ENCODE measurements at regions not wholly inside any gene's neighbourhood (a gene's known extent, or its start where the extent isn't known, plus 50 kb on each side); places are given as distances from the start of the nearest gene placed in this dataset.

DNA sequence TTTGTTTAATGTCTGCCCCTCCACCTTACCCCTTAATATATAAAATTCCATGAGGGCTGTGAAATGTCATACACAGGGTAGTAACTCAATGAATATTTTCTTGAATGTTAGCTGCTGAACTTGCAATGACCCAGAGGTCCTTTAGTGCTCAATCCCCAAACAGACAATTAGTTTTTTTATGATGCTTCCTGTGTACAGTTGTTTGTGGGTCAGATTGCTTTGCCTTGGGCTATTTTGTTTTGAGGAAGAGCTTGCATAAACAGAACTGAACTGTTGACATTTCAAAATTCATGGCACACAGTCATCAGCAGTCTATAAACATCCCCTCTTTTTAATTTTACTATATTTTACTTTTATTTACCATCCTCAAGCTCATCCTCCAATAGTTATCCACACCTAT is 820.5 kb upstream of the SEL1L start:
- no peaks in the 10 kb centered on the region for H3K9me3 ChIP-seq (ENCODE audit: low read length)
- no peaks in the 10 kb centered on the region for H3K36me3 ChIP-seq (ENCODE audit: insufficient read depth, low read length)
- H3K4me1 ChIP-seq (ENCODE audit: insufficient read depth, low read length, severe bottlenecking), result no peaks in the 10 kb centered on the region
- no peaks in the 10 kb centered on the region for H3K27me3 ChIP-seq (ENCODE audit: insufficient read depth, low read length)
- H3K4me2 ChIP-seq (ENCODE audit: low read length), result no peak overlapping the region
- no peaks in the 10 kb centered on the region for H3F3A ChIP-seq (ENCODE audit: insufficient read depth, low read length)
- no peaks in the 10 kb centered on the region for H3K79me2 ChIP-seq (ENCODE audit: insufficient read depth, low read length)
- no peak overlapping the region for H3K9ac ChIP-seq (ENCODE audit: low read length)
- TF ChIP-seq, protein P1, sequence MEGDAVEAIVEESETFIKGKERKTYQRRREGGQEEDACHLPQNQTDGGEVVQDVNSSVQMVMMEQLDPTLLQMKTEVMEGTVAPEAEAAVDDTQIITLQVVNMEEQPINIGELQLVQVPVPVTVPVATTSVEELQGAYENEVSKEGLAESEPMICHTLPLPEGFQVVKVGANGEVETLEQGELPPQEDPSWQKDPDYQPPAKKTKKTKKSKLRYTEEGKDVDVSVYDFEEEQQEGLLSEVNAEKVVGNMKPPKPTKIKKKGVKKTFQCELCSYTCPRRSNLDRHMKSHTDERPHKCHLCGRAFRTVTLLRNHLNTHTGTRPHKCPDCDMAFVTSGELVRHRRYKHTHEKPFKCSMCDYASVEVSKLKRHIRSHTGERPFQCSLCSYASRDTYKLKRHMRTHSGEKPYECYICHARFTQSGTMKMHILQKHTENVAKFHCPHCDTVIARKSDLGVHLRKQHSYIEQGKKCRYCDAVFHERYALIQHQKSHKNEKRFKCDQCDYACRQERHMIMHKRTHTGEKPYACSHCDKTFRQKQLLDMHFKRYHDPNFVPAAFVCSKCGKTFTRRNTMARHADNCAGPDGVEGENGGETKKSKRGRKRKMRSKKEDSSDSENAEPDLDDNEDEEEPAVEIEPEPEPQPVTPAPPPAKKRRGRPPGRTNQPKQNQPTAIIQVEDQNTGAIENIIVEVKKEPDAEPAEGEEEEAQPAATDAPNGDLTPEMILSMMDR (IDR thresholded peaks at IDR 0.05; ENCODE audit: low read length), result no peak
- TF ChIP-seq EZH2 (IDR thresholded peaks at IDR 0.05; ENCODE audit: borderline replicate concordance, low read length), result no peak
- H4K20me1 ChIP-seq (ENCODE audit: insufficient read depth, low read length), result no peaks in the 10 kb centered on the region
- no peak overlapping the region for H2AFZ ChIP-seq (ENCODE audit: low read length)
- no peaks in the 10 kb centered on the region for H3K9me2 ChIP-seq (ENCODE audit: low read depth, low read length)
- no peak overlapping the region for H3K4me3 ChIP-seq (ENCODE audit: low read depth, low read length, poor library complexity, severe bottlenecking)
- H3K27ac ChIP-seq (ENCODE audit: low read depth, low read length, poor library complexity, severe bottlenecking), result no peak overlapping the region

DNA sequence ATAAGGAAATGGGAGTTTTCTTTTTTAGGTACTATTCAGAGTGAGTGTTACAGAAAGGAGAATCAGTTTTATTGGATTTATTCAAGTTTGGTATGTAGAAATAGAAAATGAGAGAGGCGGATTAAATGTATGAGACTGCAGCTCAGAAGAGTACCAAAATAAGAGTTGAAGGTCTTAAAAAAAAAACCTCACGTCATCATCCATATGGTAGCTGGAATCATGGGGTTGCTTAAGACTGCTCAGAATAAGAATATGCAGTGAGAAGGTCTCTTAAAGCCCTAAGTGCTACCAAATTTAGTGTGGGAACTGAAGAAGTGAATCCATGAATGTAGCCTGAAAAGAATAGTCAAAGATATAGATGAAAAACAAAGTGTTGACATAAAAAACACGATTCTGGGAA is 825.5 kb upstream of the SEL1L start:
- H3K27me3 ChIP-seq (ENCODE audit: insufficient read depth, low read length), result no peaks in the 10 kb centered on the region
- TF ChIP-seq, protein P1 (IDR thresholded peaks at IDR 0.05; ENCODE audit: low read length), result no peak
- TF ChIP-seq EZH2 (IDR thresholded peaks at IDR 0.05; ENCODE audit: borderline replicate concordance, low read length), result no peak

DNA sequence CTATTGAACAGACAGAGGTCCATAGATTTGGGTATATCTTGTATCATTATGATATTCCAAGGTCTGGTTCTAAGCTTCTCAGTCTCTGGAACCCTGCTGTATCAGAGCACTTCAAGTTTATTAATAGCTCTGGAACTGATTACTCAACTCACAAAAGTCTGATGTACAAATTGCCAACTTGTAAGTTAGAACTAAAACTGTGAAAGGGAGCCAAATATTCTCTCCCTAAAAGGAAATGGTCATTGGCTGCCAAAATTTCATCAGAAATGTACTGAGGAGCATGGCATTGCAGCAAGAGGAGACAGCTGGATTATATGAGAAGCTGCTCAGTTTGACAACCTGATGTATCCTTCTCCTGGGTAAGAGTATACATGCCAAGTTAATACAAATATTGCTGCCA is 828.8 kb upstream of the SEL1L start:
- no peak overlapping the region for H3K4me3 ChIP-seq (ENCODE audit: low read depth, low read length, poor library complexity, severe bottlenecking)
- H3F3A ChIP-seq (ENCODE audit: insufficient read depth, low read length), result no peaks in the 10 kb centered on the region
- H3K27ac ChIP-seq (ENCODE audit: low read depth, low read length, poor library complexity, severe bottlenecking), result no peak overlapping the region
- no peaks in the 10 kb centered on the region for H3K4me1 ChIP-seq (ENCODE audit: insufficient read depth, low read length, severe bottlenecking)
- TF ChIP-seq, protein P1 (IDR thresholded peaks at IDR 0.05; ENCODE audit: low read length), result no peak
- TF ChIP-seq EZH2 (IDR thresholded peaks at IDR 0.05; ENCODE audit: borderline replicate concordance, low read length), result no peak
- no peaks in the 10 kb centered on the region for H4K20me1 ChIP-seq (ENCODE audit: insufficient read depth, low read length)
- H3K36me3 ChIP-seq (ENCODE audit: insufficient read depth, low read length), result no peaks in the 10 kb centered on the region
- H3K9me3 ChIP-seq (ENCODE audit: low read length), result no peaks in the 10 kb centered on the region
- H3K9me2 ChIP-seq (ENCODE audit: low read depth, low read length), result no peaks in the 10 kb centered on the region
- H3K79me2 ChIP-seq (ENCODE audit: insufficient read depth, low read length), result no peaks in the 10 kb centered on the region
- H2AFZ ChIP-seq (ENCODE audit: low read length), result no peak overlapping the region
- no peak overlapping the region for H3K4me2 ChIP-seq (ENCODE audit: low read length)
- no peak overlapping the region for H3K9ac ChIP-seq (ENCODE audit: low read length)
- no peaks in the 10 kb centered on the region for H3K27me3 ChIP-seq (ENCODE audit: insufficient read depth, low read length)

More for the DNA sequence above, 825.5 kb upstream of the SEL1L start:
- Histone ChIP-seq H3K4me1 (ENCODE audit: insufficient read depth, low read length, severe bottlenecking) (no peaks in the 10 kb centered on the region), H3K9ac (ENCODE audit: low read length) (no peak overlapping the region), H3K79me2 (ENCODE audit: insufficient read depth, low read length) (no peaks in the 10 kb centered on the region), H3K4me3 (ENCODE audit: low read depth, low read length, poor library complexity, severe bottlenecking) (no peak overlapping the region), H3K27ac (ENCODE audit: low read depth, low read length, poor library complexity, severe bottlenecking) (no peak overlapping the region), H3K36me3 (ENCODE audit: insufficient read depth, low read length) (no peaks in the 10 kb centered on the region), H4K20me1 (ENCODE audit: insufficient read depth, low read length) (no peaks in the 10 kb centered on the region), H3K9me2 (ENCODE audit: low read depth, low read length) (no peaks in the 10 kb centered on the region), H3K4me2 (ENCODE audit: low read length) (no peak overlapping the region), H3K9me3 (ENCODE audit: low read length) (no peaks in the 10 kb centered on the region), H2AFZ (ENCODE audit: low read length) (no peak overlapping the region), H3F3A (ENCODE audit: insufficient read depth, low read length) (no peaks in the 10 kb centered on the region)
